ENCODE measurements at regions not wholly inside any gene's neighbourhood (a gene's known extent, or its start where the extent isn't known, plus 50 kb on each side); places are given as distances from the start of the nearest gene placed in this dataset.

DNA sequence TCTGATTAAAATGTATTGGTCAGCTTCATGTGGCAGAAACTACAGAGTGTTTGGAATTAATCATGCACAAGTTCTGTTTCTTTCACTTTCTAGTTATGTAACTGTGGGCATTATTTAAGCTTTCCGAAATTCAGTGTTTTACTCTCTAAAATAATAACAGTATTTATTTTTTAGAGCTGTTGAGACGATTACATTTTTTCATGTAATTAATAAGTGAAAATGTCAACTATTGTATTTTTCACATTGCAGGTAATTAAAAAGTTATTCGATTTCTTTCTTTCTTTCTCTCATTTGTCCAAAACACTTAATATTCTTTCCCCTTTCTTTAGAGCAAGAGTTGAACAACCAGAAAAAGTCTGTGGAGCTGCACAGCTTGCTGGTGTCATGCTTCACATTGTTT, 559.4 kb upstream of the PCDH20 start:
- TF ChIP-seq ZFX (IDR thresholded peaks at IDR 0.05), result no peak
- TF ChIP-seq, protein P1, sequence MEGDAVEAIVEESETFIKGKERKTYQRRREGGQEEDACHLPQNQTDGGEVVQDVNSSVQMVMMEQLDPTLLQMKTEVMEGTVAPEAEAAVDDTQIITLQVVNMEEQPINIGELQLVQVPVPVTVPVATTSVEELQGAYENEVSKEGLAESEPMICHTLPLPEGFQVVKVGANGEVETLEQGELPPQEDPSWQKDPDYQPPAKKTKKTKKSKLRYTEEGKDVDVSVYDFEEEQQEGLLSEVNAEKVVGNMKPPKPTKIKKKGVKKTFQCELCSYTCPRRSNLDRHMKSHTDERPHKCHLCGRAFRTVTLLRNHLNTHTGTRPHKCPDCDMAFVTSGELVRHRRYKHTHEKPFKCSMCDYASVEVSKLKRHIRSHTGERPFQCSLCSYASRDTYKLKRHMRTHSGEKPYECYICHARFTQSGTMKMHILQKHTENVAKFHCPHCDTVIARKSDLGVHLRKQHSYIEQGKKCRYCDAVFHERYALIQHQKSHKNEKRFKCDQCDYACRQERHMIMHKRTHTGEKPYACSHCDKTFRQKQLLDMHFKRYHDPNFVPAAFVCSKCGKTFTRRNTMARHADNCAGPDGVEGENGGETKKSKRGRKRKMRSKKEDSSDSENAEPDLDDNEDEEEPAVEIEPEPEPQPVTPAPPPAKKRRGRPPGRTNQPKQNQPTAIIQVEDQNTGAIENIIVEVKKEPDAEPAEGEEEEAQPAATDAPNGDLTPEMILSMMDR (conservative IDR thresholded peaks at IDR 0.05), result no peak

DNA sequence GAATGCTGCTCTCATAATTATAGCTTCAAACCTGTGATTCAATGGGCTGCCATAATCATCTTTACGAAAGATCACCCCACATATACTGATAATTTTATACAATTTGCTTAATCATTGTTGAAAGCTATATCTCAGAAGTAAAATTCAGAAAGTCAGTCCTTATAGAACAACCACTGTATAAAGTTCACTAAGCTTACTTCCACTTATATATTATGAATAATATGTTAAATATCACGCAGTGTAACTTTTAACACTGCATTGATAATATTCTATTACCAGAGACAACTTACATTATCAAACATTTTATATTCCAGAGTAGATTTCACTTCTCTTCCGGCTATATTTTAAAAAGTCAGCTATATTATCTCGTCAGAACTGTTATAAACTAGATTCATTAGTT, 550.1 kb upstream of the PCDH20 start:
- no peak for TF ChIP-seq ZFX (IDR thresholded peaks at IDR 0.05)
- TF ChIP-seq, protein P1 (conservative IDR thresholded peaks at IDR 0.05), result no peak

More for the DNA sequence above, 559.4 kb upstream of the PCDH20 start:
- no peak overlapping the region for H3K27ac ChIP-seq

DNA sequence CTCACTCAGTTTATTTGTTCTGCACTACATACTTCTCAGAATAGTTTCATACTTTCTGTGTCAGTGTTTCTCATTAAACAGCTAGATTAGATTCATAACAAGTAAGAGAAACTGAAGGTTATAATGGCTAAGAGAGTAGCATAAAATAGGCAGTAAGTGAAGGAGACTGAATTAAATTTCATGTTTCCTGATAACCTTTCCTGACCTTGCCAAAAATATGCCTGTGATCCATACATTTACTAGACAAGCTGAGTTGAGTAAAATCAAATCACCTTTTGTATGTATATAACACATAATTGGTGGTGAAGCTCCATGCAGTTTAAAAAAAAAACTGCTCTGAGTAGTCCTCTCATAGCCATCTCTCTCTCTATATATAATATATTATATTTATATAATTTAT, 545.3 kb upstream of the PCDH20 start:
- H3K27ac ChIP-seq, result no peak overlapping the region
- TF ChIP-seq, protein P1 (conservative IDR thresholded peaks at IDR 0.05), result no peak
- no peak for TF ChIP-seq ZFX (IDR thresholded peaks at IDR 0.05)

More for the DNA sequence above, 550.1 kb upstream of the PCDH20 start:
- no peak overlapping the region for H3K27ac ChIP-seq

DNA sequence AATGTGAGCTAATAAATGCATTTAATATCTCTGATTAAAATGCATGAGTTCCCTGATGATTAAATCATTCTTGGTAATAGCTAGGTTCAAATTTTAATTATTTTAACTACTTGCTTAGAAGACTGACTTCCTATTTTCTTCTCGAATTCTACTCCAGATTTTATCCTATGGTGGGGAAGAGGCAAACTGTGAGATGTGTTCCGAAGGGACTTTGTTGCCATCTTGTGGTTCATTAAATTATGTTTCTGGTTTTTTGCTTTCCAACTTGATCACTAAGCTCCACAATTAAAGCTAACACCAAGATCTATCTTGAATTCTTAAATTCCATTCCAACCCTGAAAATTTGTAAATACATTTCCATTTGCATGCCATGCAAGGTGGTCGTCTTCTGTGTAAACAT, 538.4 kb upstream of the PCDH20 start:
- TF ChIP-seq ZFX (IDR thresholded peaks at IDR 0.05), result no peak
- TF ChIP-seq, protein P1 (conservative IDR thresholded peaks at IDR 0.05), result peak; percentile 71
- no peak overlapping the region for H3K27ac ChIP-seq

DNA sequence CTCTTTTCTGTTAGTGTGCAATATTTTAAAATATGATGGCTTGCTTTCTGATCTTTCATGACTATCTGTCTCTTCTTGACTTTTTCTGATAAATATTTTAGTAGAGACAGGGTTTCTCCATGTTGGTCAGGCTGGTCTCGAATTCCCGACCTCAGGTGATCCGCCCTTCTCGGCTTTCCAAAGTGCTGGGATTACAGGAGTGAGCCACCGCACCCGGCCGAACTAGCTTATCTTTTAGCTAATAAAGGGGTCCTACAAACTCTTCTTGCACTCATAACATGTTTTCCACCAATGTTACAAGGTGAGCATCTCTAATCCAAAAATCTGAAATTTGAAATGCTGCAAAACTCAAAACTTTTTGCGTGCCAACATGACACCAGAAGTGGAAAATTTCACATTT, 535.2 kb upstream of the PCDH20 start:
- TF ChIP-seq ZFX (IDR thresholded peaks at IDR 0.05), result no peak
- TF ChIP-seq, protein P1 (conservative IDR thresholded peaks at IDR 0.05), result no peak
- H3K27ac ChIP-seq, result no peak overlapping the region

DNA sequence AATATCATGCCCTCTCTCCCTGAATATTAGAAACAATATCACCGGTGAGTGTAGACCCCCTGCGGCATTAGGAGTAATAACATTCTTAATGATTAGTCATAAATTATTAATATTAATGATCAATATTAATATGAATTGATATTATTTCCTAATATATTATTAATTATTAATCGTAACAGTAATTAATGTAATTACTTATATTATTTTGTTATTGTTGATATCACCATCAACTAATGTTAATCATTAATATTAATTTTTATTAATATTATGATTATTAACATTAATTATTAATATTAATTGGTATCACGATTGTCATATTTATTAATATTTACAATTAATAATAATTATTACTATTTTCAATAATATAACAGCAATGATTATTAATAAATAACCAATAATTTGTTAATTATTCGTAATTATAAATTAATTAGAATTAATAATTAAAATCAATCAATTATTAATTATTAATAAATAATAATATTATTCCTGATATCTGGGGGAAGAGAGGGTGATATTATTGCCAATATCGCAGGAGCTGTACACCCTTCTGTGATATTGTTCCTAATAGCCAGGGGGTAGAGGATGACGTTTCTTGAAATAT, 528.8 kb upstream of the PCDH20 start:
- TF ChIP-seq, protein P1 (conservative IDR thresholded peaks at IDR 0.05), result no peak
- TF ChIP-seq ZFX (IDR thresholded peaks at IDR 0.05), result no peak
- H3K27ac ChIP-seq, result no peak overlapping the region

DNA sequence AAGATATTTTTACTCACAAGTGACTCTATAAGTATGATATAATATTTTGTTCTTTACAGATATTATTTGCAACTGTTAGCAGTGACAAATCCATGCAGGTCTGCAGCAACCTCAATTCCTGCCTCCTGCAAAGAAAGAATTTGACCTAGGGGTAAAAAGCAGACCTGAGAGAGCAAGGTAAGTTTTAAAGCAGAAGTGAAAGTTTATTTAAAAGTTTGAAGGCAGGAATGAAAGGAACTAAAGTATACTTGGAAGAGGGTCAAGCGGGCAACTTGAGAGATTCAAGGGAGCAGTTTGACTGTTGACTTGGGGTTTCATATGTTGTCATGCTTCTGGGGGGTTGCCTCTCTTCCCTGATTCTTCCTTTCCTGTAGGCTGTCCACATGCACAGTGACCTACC, 520.1 kb upstream of the PCDH20 start:
- TF ChIP-seq, protein P1 (conservative IDR thresholded peaks at IDR 0.05), result no peak
- TF ChIP-seq ZFX (IDR thresholded peaks at IDR 0.05), result no peak
- no peak overlapping the region for H3K27ac ChIP-seq

All from C4-2B (cell line).